Thoracic aorta (tissue), 2 donors: ENCODE measurements at regions not wholly inside any gene's neighbourhood (a gene's known extent, or its start where the extent isn't known, plus 50 kb on each side); places are given as distances from the start of the nearest gene placed in this dataset.

ENCODE experiments used
- ATAC-seq: fragments of 150-250 bp; one replicate; pipeline ENCODE4 v1.8.0; 2017; ENCODE audit warnings: low read depth; ENCODE audit not compliant: insufficient number of reproducible peaks, low FRiP score
- DNase-seq: peaks from one replicate; pipeline ENCODE4 v3.0.0-alpha.2; 2020; ENCODE audit warnings: low spot score
- H3K27ac ChIP-seq, 2 donors: fragments of 200-600 bp; sonication (generic); 1 replicate in 1 of 2; 2 replicates in 1 of 2; pipeline ENCODE4 v1.5.1; 2016; ENCODE audit warnings: mild to moderate bottlenecking in 2 of 2, moderate library complexity in 2 of 2
- H3K27me3 ChIP-seq: fragments of 200-600 bp; sonication (generic); replicated peaks from 2 replicates; pipeline ENCODE4 v1.6.0; 2016; ENCODE audit warnings: mild to moderate bottlenecking; ENCODE audit not compliant: insufficient read depth
- H3K36me3 ChIP-seq: fragments of 200-600 bp; sonication (generic); one replicate; pipeline ENCODE4 v1.5.1; 2016
- H3K4me1 ChIP-seq, 2 donors: fragments of 200-600 bp; sonication (generic); 1 replicate in 1 of 2; 2 replicates in 1 of 2; pipeline versions ENCODE4 v1.5.1 to v1.6.0; 2016; ENCODE audit warnings: low read depth in 2 of 2, mild to moderate bottlenecking in 1 of 2; ENCODE audit not compliant: control insufficient read depth in 1 of 2
- H3K4me3 ChIP-seq: fragments of 200-600 bp; sonication (generic); 2 replicates; pipeline ENCODE4 v1.5.1; 2016; ENCODE audit warnings: mild to moderate bottlenecking
- H3K9me3 ChIP-seq: fragments of 200-600 bp; sonication (generic); 2 replicates; pipeline ENCODE4 v1.5.1; 2016
- TF ChIP-seq, protein P1 (sequence below): fragments of 200-600 bp; sonication (generic); IDR thresholded peaks from one replicate; pipeline ENCODE4 v1.5.1; 2019; ENCODE audit warnings: antibody characterized with exemption

GRCh38 chr11:110939471-110939870, 227.2 kb upstream of the ARHGAP20 start:
- no peaks in the 10 kb centered on the region for H3K9me3 ChIP-seq
- no peak overlapping the region for H3K4me3 ChIP-seq
- H3K27me3 ChIP-seq, result no peaks in the 10 kb centered on the region
- TF ChIP-seq, protein P1, sequence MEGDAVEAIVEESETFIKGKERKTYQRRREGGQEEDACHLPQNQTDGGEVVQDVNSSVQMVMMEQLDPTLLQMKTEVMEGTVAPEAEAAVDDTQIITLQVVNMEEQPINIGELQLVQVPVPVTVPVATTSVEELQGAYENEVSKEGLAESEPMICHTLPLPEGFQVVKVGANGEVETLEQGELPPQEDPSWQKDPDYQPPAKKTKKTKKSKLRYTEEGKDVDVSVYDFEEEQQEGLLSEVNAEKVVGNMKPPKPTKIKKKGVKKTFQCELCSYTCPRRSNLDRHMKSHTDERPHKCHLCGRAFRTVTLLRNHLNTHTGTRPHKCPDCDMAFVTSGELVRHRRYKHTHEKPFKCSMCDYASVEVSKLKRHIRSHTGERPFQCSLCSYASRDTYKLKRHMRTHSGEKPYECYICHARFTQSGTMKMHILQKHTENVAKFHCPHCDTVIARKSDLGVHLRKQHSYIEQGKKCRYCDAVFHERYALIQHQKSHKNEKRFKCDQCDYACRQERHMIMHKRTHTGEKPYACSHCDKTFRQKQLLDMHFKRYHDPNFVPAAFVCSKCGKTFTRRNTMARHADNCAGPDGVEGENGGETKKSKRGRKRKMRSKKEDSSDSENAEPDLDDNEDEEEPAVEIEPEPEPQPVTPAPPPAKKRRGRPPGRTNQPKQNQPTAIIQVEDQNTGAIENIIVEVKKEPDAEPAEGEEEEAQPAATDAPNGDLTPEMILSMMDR, result no peak
- no peaks in the 10 kb centered on the region for H3K36me3 ChIP-seq
- ATAC-seq (no peak), DNase-seq (no peak)
- H3K4me1 ChIP-seq, result no peaks in the 10 kb centered on the region
- no peak overlapping the region for H3K27ac ChIP-seq

GRCh38 chr11:110935018-110935640, 222.9 kb upstream of the ARHGAP20 start:
- DNase-seq (no peak), ATAC-seq (no peak)
- H3K9me3 ChIP-seq, result no peaks in the 10 kb centered on the region
- H3K27me3 ChIP-seq, result no peaks in the 10 kb centered on the region
- no peak overlapping the region for H3K27ac ChIP-seq
- H3K4me3 ChIP-seq, result no peak overlapping the region
- H3K36me3 ChIP-seq, result no peaks in the 10 kb centered on the region
- TF ChIP-seq, protein P1, result no peak
- H3K4me1 ChIP-seq, result no peaks in the 10 kb centered on the region

DNA sequence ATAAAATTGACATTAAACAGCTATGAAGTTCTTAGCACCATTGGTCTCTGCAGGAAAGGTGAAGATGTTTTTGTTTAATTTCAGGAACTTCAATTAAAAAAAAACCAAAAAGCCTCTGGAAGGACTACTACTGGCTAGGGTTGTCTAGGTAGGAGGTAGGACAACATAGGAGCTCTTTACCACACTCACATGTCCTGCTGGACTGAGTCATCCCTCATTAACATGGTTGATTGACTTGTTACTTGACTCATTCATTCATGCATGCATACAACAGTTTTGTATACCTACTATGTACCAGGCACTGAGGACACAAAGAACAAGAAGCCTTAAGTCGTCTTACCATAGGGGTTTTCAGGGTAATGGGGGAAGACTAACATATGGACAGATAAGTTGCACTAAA, 216.9 kb upstream of the ARHGAP20 start:
- no peaks in the 10 kb centered on the region for H3K4me1 ChIP-seq
- no peaks in the 10 kb centered on the region for H3K9me3 ChIP-seq
- TF ChIP-seq, protein P1, result no peak
- H3K4me3 ChIP-seq, result no peak overlapping the region
- DNase-seq (no peak), ATAC-seq (no peak)
- no peaks in the 10 kb centered on the region for H3K36me3 ChIP-seq
- H3K27ac ChIP-seq, result no peak overlapping the region
- no peaks in the 10 kb centered on the region for H3K27me3 ChIP-seq

DNA sequence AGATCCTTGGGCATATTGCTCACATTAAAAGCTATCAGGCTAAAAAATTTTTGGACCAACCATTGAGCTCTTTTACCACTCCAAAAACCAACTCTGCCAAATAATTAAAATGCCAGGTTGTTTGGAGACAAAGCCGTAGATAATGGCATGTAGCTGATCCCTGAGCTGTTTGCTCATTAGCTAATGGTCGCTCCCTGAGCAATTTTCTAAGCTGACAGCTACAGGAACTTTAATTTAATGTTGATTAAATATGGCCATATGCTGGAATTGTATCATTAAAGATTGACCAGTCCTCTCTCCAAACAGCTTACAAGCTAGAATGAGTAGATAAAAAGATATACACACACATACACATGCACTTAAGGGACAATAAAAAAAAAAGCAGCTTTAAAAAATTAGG, 216.2 kb upstream of the ARHGAP20 start:
- Histone ChIP-seq H3K9me3 (no peaks in the 10 kb centered on the region), H3K27ac (no peak overlapping the region), H3K27me3 (no peaks in the 10 kb centered on the region), H3K4me3 (no peak overlapping the region), H3K36me3 (no peaks in the 10 kb centered on the region), H3K4me1 (no peaks in the 10 kb centered on the region)
- TF ChIP-seq, protein P1, result no peak
- DNase-seq, result no peak
- no peak for ATAC-seq

- TF ChIP-seq, protein P1, result no peak
- no peak for DNase-seq
- peaks cover 3 to 19% of the 10 kb centered on the region in 2 donors for H3K4me1 ChIP-seq
Measured at GRCh38 chr11:110921742-110922521, 209.7 kb upstream of the ARHGAP20 start.

More at GRCh38 chr11:110921742-110922521, 209.7 kb upstream of the ARHGAP20 start:
- Histone ChIP-seq H3K9me3 (no peaks in the 10 kb centered on the region), H3K4me3 (no peak overlapping the region), H3K36me3 (no peaks in the 10 kb centered on the region), H3K27ac (peak overlapping the region in 1 of 2 donors; percentile 45), H3K27me3 (no peaks in the 10 kb centered on the region)
- ATAC-seq, result peak; percentile 43
